GM18870 (cell line): ENCODE measurements at regions not wholly inside any gene's neighbourhood (a gene's known extent, or its start where the extent isn't known, plus 50 kb on each side); places are given as distances from the start of the nearest gene placed in this dataset.

Source experiments
- ATAC-seq: cut with Tn5 transposase; IDR thresholded peaks from one replicate; pipeline ENCODE4 v1.9.1; 2021; ENCODE audit warnings: moderate library complexity; ENCODE audit not compliant: unreplicated experiment

DNA sequence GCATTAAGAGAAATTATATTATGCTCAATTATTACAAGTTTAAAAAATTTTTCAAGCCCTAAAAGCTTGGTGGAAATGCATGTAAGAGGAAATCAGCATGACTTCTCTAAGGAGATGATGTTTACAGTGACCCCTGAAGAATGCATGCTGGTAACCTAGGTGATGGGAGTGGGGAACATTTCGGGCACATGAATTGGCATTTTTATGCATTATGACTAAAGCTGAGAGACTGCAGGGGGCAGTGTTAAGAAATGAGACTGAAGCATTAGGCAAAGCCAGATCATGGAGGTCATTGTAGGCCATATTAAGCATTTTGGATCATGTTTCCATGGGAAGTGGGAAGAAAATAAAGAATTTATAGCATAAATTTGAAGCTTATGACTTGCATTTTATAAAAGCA is 421.3 kb downstream of the FAT4 start:
- no peak for ATAC-seq

DNA sequence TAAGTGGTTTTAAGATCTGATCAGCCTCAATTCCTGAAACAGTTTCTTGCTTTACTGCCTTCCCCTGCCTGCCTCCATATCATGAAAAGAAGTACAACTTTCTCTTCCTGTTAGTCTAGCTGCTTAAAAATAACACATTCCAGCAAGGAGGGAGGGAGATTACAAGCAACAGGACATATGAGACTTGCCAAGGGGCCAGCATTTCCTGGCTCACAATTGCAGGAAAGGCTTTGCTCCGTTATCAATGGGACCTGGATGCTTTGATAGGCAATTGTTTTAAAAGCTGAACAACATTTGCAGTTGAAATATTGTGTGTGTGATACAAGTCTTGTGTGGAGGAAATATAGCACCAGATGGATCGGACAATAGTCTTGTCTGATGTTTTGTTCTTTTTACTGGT is 425.0 kb downstream of the FAT4 start:
- ATAC-seq, result no peak

DNA sequence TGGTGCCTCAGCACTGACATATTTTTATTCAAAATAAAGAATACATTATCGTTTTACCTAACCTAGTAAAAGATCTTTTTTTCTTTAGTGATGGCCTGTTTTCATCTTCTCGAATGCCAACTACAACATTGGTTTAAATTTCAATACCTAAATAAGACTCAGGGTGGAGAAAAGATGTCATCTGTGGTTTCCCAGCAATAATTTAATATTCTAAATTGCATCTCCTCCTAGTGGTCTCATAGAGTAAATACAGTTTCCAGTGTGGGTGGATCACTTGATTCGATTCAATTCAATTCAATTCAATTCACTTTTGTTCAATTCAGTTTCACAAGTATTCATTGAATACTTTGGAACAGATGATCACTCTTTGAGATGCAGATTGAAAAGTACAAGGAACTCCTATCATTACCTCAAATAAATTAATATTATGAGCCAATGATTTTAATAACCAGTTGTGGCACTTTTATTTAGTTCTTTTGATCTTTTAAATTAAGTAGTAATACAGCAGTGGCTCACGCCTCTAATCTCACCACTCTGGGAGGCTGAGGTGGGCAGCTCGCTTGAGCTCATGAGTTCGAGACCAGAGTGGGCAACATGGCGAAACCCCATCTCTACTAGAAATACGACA is 427.2 kb downstream of the FAT4 start:
- no peak for ATAC-seq

DNA sequence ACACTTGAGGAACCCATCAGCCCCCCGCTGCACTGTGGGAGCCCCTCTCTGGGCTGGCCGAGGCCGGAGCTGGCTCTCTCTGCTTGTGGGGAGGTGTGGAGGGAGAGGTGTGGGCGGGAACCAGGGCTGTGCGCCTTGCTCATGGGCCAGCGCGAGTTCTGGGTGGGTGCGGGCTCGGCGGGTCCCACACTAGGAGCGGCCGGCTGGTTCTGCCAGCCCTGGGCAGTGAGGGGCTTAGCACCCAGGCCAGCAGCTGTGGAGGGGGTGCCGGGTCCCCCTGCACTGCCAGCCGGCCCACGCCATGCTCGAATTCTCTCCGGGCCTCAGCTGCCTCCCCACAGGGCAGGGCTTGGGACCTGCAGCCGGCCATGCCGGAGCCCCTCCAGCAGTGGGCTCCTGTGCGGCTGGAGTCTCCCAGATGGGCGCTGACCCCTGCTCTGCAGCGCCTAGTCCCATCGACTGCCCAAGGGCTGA is 430.2 kb downstream of the FAT4 start:
- ATAC-seq, result no peak

DNA sequence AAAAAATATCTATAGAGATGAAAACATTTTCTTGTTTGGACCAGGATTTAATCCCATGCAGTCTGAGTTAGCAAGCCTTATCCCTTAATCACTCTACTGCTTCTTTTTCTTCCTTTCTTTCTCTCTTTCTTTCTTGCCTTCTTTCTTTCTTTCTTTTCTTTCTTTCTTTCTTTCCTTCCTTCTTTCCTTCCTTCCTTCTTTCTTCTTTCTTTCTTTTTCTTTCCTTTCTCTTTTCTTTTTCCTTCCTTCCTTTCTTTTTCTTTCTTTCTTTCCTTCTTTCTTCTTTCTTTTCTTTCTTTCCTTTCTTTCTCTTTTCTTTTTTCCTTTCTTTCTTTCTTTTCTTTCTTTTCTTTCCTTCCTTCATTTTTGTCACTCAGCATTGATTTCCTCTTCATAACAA is 434.6 kb downstream of the FAT4 start:
- no peak for ATAC-seq

DNA sequence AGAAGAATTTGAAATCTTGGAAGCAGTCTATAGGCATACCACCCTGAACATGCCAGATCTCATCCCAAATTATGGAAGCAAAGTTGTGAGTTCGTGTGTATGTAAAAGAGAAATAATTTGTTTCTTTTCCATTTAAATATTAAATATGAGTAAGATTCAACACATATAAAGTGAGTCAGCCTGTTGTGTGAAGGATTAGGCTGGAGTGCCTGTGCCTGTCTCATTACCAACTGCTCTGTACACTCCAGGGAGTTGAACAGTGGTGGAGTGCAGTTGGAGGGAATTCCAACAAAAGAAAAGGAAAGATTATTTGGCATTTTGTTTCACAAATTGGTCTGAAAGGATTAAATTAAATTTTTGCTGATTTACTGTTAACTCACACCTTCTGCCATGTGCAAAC is 435.6 kb downstream of the FAT4 start:
- no peak for ATAC-seq

DNA sequence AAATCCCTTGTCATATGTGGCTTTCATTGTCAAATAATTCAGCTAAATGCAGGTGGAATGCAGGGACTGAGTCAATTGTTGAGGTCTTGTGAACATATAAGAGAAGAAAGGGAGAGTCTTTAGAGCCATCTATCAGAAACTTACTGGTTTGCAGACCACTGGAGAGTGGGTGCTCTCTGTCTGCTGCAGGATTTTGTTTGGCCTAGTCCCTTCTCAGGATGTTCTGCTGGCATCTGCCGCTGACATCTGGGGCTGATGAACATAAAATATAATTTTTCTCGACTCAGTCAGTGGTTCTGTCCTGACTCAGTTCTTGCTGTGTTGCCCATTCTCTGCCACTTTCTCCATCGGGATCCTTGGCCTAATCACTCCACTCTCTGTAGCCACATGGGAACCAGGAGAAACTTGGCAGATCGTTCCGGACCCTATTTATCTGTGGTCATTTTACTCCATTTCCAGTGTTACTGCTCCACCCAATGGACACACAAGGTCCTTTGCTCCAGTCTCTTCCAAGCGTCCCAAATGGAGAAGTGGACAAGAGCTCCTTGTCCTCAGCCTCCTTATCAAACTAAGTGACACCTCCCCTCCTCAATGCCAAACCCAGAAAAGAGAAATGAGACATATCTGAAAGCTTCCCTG is 436.2 kb downstream of the FAT4 start:
- no peak for ATAC-seq

DNA sequence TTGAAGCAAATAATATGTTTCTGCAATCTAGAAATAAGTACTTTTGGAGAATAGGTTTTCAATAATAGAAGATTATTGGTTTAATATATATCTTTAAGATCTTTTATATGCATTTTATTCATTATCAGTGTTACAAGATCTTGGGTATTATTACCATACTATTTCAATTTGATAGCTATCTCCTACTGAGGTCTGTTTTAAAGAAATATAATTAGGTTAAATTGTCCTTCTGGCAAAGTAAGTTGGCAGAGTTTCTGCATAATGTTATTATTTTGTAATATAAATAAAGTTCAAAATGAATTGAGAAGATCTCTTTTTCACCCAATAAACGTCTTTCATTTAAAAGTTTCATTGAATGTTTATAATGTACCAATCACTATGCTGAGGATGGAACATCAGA is 443.7 kb downstream of the FAT4 start:
- no peak for ATAC-seq

DNA sequence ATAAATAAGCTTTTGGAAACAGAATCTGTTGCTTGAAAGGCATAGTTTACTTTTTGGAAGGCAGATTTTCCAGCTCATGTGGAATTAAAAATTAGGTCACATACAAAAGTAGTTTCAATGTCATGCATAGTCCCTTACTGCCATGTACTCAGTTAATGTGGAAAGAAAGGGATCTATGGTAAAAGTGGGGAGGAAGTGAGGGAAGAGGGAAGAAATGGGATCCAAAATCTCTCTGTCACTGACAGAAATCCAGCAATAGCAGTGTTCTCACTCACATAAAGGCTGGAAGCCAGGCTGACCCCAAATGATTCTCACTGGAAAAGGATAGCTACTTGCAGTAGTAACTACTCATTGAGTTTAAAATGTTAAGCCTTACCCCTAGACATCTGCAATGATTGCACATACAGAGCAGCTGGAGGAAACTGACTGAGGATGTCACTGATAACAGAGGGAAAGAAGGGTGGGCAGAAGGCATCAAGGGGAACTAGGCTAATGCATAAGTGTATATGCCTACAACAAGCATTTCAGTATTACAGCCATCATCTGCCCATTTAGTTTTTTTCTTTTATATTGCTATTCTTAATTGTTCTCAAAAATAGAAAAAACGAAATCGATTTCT is 445.6 kb downstream of the FAT4 start:
- no peak for ATAC-seq

DNA sequence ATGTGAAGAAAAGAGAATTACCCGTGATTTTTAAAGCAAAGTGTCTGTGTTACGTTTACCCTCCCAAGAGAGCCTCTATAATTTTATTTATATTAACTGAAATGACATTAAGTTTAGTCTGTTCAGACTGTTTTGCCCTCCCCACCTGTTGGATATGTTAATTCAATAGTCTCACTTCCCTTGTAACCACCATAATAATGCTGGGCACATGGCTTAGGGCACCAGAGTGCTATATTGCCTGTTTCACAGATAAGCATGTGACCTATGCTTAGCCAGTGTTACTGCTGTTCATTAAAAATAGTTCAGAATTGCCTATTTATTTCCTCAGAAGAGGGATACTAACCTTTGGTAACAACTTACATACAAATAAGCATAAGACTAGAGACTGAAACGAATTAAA is 446.2 kb downstream of the FAT4 start:
- ATAC-seq, result no peak

DNA sequence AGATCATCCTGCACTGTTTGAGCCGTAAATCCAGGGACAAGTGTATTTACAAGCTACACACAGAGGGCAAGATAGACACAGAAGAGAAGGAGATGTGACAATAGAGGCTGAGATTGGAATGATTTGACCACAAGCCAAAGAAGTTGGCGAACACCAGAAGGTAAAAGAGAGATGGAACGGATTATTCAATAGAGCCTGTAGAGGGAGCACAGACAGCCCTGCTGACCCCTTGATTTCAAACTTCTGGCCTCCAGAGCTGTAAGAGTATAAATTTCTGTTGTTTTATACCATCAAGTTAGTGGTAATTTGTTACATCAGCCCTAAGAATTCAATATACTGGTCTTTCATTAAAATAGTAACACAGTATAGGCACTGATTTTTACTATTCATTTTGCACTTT is 447.8 kb downstream of the FAT4 start:
- ATAC-seq, result no peak

DNA sequence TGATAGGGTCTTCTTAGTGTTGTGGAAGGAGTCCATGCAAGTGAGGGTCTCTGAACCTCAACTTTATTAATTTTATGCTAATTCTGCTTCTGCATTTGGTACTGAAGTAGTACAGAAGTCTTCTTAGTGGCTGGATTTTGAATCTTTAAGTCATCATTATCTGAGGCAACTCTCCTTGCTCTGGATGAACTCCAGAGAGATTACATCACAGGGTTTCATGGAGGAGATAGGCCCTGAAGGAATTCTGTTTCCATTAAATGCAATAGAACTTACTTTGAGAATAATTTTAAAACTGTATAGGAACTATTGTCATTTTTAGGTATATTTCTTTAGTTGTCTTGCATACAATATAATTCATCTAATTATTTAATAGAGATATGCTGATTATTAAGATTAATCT is 451.2 kb downstream of the FAT4 start:
- no peak for ATAC-seq

DNA sequence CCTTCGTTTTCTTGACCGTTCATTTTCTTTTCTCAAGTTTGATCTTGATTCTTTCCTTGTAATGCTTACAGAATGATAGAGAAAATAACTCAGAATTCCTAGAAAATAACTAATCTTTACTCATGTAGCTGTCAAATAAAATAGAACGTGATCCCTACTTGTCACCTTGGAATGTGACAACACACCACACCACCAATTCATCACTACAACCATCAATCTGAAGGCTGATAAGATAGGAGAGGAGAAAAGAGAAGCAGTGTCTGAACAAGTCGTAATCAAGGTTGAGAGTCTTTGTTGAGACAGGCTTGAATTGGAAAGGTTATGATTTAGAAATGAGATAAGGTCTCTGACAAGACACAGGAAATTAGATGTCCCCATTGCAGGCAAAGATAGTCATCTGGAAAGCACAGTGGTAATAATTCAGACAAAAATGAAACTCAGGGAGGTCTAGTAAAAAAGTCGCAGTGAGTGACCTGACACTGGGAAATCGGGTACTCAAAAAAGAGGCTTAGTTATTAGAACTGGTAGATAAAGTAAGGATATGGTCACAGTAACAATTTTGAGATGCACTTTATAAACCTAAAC is 456.2 kb downstream of the FAT4 start:
- peak; percentile 37 for ATAC-seq

DNA sequence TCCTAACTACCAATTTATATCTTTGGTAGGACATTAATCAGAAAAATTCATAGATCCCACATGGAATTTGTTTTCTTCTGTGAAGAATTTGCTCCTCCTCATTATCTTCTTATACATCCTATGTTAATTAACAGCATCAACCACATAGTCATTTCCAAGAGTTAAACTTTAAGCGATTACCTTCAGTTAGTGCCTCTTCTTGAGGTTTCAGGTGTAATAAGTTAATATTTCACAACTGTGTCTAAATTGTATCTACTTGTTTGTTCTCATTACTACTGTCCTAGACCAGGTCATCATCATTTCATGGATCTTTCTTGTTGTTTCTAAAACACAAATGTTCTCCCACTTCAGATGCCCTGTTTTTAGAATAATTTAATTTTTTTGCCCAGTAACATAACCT is 457.9 kb downstream of the FAT4 start:
- peak; percentile 67 for ATAC-seq

DNA sequence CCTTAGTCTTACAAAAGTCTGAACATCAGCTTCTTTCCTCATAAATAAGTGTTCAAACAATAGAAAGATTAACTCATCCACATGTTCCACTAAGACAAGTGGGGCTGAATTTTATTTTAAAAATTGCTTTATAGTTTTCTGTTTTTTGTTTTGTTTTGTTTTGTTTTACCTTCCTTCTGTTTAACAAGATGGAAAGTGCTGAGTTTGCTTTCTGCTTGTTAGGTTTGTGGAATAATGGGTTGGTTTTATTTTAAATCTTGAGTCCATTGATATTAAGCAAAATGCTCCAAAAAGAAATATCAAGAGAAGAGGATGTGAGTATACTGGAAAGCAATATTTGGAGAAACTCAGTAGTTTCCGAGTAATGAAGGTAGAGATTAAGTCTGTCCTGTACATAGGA is 458.7 kb downstream of the FAT4 start:
- no peak for ATAC-seq

DNA sequence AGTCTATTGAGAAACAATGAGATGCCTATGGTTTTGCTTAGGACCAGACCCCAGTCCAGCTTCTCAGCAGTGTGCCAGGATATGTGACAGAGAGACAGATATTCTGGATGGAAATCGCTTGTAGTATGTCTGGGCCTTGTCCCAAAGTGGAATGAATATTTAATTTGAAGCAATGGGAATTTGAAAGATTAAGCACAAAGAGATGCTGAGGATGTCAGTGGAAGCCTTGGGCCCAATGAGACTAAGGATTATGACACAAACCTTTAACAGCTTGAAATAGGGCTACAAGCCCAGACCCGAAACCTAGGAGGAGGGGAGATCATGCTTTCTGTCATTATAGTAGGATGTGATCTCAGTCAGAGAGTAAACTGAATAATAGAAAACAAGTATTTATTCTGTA is 459.2 kb downstream of the FAT4 start:
- no peak for ATAC-seq

DNA sequence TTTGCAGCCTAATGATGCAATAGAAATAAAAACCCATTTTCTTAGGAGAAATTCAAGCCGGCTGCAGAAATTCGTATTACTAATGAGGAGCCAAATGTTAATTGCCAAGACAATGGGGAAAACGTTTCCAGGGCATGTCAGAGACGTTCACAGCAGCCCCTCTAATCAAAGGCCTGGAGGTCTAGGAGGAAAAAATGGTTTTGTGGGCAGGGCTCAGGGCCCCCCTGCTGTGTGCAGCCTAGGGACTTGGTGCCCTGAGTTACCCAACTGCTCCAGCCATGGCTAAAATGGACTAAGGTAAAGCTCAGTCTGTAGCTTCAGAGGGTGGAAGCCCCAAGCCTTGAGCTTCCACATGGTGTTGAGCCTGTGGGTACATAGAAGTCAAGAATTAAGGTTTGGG is 461.4 kb downstream of the FAT4 start:
- no peak for ATAC-seq

DNA sequence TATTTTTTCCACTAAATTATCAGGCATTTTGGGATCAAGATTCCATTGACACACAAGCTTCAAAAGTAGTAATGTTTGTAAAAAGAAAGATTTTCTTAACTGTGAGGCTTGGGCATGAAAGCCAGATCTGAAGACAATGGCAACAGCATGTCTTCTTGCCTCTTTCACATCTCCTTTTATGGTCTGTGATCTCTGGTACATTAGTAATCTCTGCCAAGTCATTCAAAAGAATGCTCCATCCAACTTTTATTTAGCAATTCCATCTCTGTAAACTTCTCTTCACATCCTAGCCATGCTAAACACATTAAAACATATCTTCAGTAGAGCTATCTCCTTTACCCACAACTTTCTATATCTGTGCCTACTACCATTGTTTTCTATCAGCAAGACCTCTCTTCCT is 465.4 kb downstream of the FAT4 start:
- ATAC-seq, result no peak

DNA sequence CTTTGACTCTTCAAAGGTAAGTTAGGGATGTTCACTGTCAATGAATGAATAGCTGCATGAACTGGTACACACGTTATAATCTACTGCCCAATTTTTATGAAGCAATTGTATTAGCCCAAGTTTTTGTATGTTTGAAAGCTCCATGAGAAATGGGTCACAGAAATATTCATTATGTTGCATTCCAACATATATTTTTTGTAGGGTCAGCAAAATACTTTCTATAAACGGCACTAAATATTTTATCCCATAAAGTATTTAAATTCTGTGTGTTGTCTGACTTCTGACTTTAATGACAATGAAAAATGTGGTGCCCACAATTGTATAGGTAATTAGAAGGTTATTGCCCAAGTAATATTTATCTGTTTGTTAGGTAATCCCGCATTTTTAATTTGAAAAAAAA is 466.0 kb downstream of the FAT4 start:
- no peak for ATAC-seq

DNA sequence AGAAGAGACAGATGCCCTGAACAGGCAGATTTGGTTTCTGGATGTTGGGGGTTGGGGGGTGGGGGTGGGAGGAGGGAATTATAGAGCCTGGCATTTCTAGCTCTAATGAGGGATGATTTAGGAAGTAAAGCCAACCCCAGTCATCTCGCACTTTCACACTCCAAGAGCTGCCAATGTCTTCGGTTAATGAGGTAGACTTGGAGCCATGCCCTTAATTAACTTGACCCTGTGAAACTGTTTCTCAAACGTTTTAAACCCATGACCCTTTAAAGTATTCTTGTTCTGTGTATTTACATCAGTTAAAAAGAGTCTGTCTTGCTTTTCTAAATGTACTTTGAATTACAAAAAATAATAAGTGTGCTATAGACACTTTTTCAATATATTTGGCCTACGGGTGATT is 466.9 kb downstream of the FAT4 start:
- ATAC-seq, result no peak

DNA sequence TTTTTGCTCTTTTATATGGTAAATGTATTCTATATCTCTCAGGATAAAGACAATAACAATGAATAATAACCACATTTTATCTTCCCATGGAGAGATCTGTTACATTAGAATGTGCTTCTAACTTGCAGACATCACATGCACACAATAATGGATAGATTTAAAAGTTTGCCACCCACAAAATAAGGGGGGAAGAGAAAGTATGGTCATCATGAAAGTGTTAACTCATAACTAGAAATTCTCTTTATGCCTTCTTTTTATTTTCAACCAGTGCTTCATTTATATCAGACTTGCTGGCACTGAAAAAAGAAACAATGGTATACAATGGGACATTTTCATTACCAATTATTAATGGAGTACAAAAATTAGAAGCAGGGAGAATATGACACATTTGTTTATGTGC is 470.0 kb downstream of the FAT4 start:
- no peak for ATAC-seq

DNA sequence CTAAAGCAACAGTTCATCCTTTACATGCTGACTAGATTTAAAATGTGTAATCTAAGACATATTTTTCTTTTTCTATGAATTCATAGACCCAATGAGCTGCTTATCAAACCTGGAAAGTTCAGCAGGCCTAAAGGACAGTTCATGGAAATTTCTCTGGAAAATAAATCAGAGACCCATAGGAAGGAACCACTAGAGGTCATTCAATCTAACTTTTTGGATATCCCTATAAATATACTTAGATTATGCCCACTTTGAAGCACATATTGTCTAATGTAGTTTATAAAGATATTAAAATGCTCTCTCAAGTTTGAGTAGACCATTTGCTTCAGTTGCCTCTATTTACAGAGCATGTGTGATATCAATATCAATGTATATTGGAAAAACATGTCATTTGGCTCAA is 473.0 kb downstream of the FAT4 start:
- no peak for ATAC-seq
